Mesendoderm (in vitro differentiated cells): ENCODE measurements at regions not wholly inside any gene's neighbourhood (a gene's known extent, or its start where the extent isn't known, plus 50 kb on each side); places are given as distances from the start of the nearest gene placed in this dataset.

Experiments used
- DNase-seq: peaks from one replicate; pipeline ENCODE4 v3.0.0; 2013
- H2AK5ac ChIP-seq: 2 replicates; pipeline ENCODE4 v1.6.1; 2013; ENCODE audit warnings: low read length, inconsistent platforms
- H2BK120ac ChIP-seq: 2 replicates; pipeline ENCODE4 v1.6.1; 2013; ENCODE audit warnings: low read depth, mild to moderate bottlenecking, low read length, moderate library complexity, mixed read lengths
- H2BK15ac ChIP-seq: replicated peaks from 2 replicates; pipeline ENCODE4 v1.6.1; 2013; ENCODE audit warnings: low read depth, mild to moderate bottlenecking, moderate library complexity
- H2BK5ac ChIP-seq: 2 replicates; pipeline ENCODE4 v1.6.1; 2013; ENCODE audit warnings: low read length, inconsistent platforms
- H3K18ac ChIP-seq: 2 replicates; pipeline ENCODE4 v1.6.1; 2013; ENCODE audit warnings: mild to moderate bottlenecking, low read length, mixed read lengths
- H3K23ac ChIP-seq: one replicate; pipeline ENCODE4 v1.6.1; 2013; ENCODE audit warnings: low read length
- H3K27ac ChIP-seq: 2 replicates; pipeline ENCODE4 v1.5.1; 2013; ENCODE audit warnings: low read depth, mild to moderate bottlenecking, inconsistent platforms, low read length, moderate library complexity
- H3K27me3 ChIP-seq: 2 replicates; pipeline ENCODE4 v1.6.1; 2013; ENCODE audit warnings: low read length, control low read depth, mild to moderate bottlenecking, inconsistent platforms; ENCODE audit not compliant: insufficient read depth, poor library complexity
- H3K36me3 ChIP-seq: 2 replicates; pipeline ENCODE4 v1.6.1; 2013; ENCODE audit warnings: low read length, inconsistent platforms; ENCODE audit not compliant: control insufficient read depth, insufficient read depth
- H3K4ac ChIP-seq: one replicate; pipeline ENCODE4 v1.6.1; 2013; ENCODE audit warnings: low read depth, mild to moderate bottlenecking, low read length, moderate library complexity
- H3K4me1 ChIP-seq: 2 replicates; pipeline ENCODE4 v1.6.1; 2013; ENCODE audit warnings: low read depth, low read length, inconsistent platforms; ENCODE audit not compliant: control insufficient read depth
- H3K4me2 ChIP-seq: 2 replicates; pipeline ENCODE4 v1.6.1; 2013; ENCODE audit warnings: low read length
- H3K4me3 ChIP-seq: 2 replicates; pipeline ENCODE4 v1.5.1; 2013; ENCODE audit warnings: mild to moderate bottlenecking, low read length
- H3K56ac ChIP-seq: one replicate; pipeline ENCODE4 v1.6.1; 2013; ENCODE audit warnings: low read length
- H3K79me1 ChIP-seq: 2 replicates; pipeline ENCODE4 v1.6.1; 2013; ENCODE audit warnings: low read length, inconsistent platforms
- H3K79me2 ChIP-seq: 2 replicates; pipeline ENCODE4 v1.6.1; 2013; ENCODE audit warnings: mild to moderate bottlenecking, low read length; ENCODE audit not compliant: control insufficient read depth, insufficient read depth
- H3K9ac ChIP-seq: 2 replicates; pipeline ENCODE4 v1.6.1; 2013; ENCODE audit warnings: low read length, inconsistent platforms
- H4K5ac ChIP-seq: one replicate; pipeline ENCODE4 v1.6.1; 2013; ENCODE audit warnings: low read length
- H4K8ac ChIP-seq: one replicate; pipeline ENCODE4 v1.6.1; 2013; ENCODE audit warnings: low read depth, mild to moderate bottlenecking, control low read depth, low read length, moderate library complexity
- WGBS: extraction: QIAGEN DNeasy Blood & Tissue Kit; methylation state at CpG from one replicate; pipeline ENCODE4 v1.1.7; 2013; ENCODE audit warnings: low lambda C conversion rate, missing lambda C conversion rate; ENCODE audit not compliant: insufficient coverage; ENCODE audit errors: extremely low coverage; 5-methylcytosine and 5-hydroxymethylcytosine counted together

GRCh38 chr5:153321478-153321877 lies 169.0 kb upstream of the GRIA1 start:
- no peak overlapping the region for H3K4me3 ChIP-seq
- no peak overlapping the region for H4K5ac ChIP-seq
- no peak overlapping the region for H3K18ac ChIP-seq
- H2BK120ac ChIP-seq = no peak overlapping the region
- H3K27me3 ChIP-seq = no peaks in the 10 kb centered on the region
- no peak overlapping the region for H3K9ac ChIP-seq
- WGBS = no CpG with 5 or more reads among the region's 1 CpG
- H3K4ac ChIP-seq = no peak overlapping the region
- H2AK5ac ChIP-seq = no peak overlapping the region
- no peak overlapping the region for H3K27ac ChIP-seq
- H3K56ac ChIP-seq = no peak overlapping the region
- no peaks in the 10 kb centered on the region for H3K4me1 ChIP-seq
- no peak overlapping the region for H3K4me2 ChIP-seq
- H3K79me2 ChIP-seq = no peaks in the 10 kb centered on the region
- no peak overlapping the region for H3K23ac ChIP-seq
- no peak for DNase-seq
- H2BK5ac ChIP-seq = no peak overlapping the region
- no peak overlapping the region for H4K8ac ChIP-seq
- H2BK15ac ChIP-seq = no peak overlapping the region
- no peaks in the 10 kb centered on the region for H3K79me1 ChIP-seq
- H3K36me3 ChIP-seq = no peaks in the 10 kb centered on the region

GRCh38 chr5:153340139-153340538 lies 150.3 kb upstream of the GRIA1 start:
- H2BK15ac ChIP-seq = no peak overlapping the region
- WGBS = no CpG with 5 or more reads among the region's 3 CpGs
- no peak overlapping the region for H2BK120ac ChIP-seq
- H2BK5ac ChIP-seq = no peak overlapping the region
- no peak overlapping the region for H3K18ac ChIP-seq
- H3K4me1 ChIP-seq = no peaks in the 10 kb centered on the region
- H4K5ac ChIP-seq = no peak overlapping the region
- H3K79me2 ChIP-seq = no peaks in the 10 kb centered on the region
- no peak overlapping the region for H3K9ac ChIP-seq
- no peak overlapping the region for H3K4me3 ChIP-seq
- H3K27ac ChIP-seq = no peak overlapping the region
- H3K56ac ChIP-seq = no peak overlapping the region
- no peak overlapping the region for H2AK5ac ChIP-seq
- no peaks in the 10 kb centered on the region for H3K36me3 ChIP-seq
- no peak overlapping the region for H3K4ac ChIP-seq
- H3K27me3 ChIP-seq = no peaks in the 10 kb centered on the region
- no peak overlapping the region for H3K23ac ChIP-seq
- no peaks in the 10 kb centered on the region for H3K79me1 ChIP-seq
- H4K8ac ChIP-seq = no peak overlapping the region
- DNase-seq = no peak
- no peak overlapping the region for H3K4me2 ChIP-seq

GRCh38 chr5:153340738-153341137 lies 149.7 kb upstream of the GRIA1 start:
- Histone ChIP-seq H3K4me3 (no peak overlapping the region), H3K27ac (no peak overlapping the region), H2BK15ac (no peak overlapping the region), H3K9ac (no peak overlapping the region), H3K79me2 (no peaks in the 10 kb centered on the region), H4K8ac (no peak overlapping the region), H3K56ac (no peak overlapping the region), H2AK5ac (no peak overlapping the region), H3K4me2 (no peak overlapping the region), H2BK5ac (no peak overlapping the region), H3K4ac (no peak overlapping the region), H3K27me3 (no peaks in the 10 kb centered on the region), H3K79me1 (no peaks in the 10 kb centered on the region), H3K4me1 (no peaks in the 10 kb centered on the region), H4K5ac (no peak overlapping the region), H3K23ac (no peak overlapping the region), H3K36me3 (no peaks in the 10 kb centered on the region), H2BK120ac (no peak overlapping the region), H3K18ac (no peak overlapping the region)
- WGBS = no CpG with 5 or more reads among the region's 1 CpG
- no peak for DNase-seq

DNA sequence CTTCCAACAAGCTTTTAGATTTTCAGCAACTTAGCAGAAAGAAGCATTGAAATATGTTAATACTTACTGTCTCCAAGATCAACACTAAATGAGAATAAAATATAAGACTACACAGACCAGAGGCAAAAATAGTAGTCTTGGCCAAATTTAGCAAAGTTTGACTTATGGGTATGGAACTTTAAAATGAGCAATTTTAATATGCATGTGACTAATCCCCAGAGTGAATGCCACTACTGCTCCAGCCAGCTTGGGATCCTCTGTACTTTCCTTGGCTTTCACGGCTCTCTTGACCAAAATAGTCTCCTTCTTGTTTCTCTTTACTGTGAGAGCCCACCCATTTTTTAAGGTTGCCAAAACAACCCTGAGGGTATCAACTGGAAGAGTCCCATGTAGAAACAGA lies 148.0 kb upstream of the GRIA1 start:
- no CpG with 5 or more reads among the region's 1 CpG for WGBS
- no peaks in the 10 kb centered on the region for H3K27me3 ChIP-seq
- no peak overlapping the region for H3K18ac ChIP-seq
- no peak overlapping the region for H2BK5ac ChIP-seq
- no peak overlapping the region for H3K4me2 ChIP-seq
- H3K36me3 ChIP-seq = no peaks in the 10 kb centered on the region
- no peak overlapping the region for H4K5ac ChIP-seq
- no peaks in the 10 kb centered on the region for H3K79me2 ChIP-seq
- no peak overlapping the region for H3K4me3 ChIP-seq
- H3K27ac ChIP-seq = no peak overlapping the region
- no peaks in the 10 kb centered on the region for H3K4me1 ChIP-seq
- no peak for DNase-seq
- H3K9ac ChIP-seq = no peak overlapping the region
- no peak overlapping the region for H2BK120ac ChIP-seq
- no peaks in the 10 kb centered on the region for H3K79me1 ChIP-seq
- no peak overlapping the region for H3K4ac ChIP-seq
- no peak overlapping the region for H4K8ac ChIP-seq
- H3K56ac ChIP-seq = no peak overlapping the region
- H2AK5ac ChIP-seq = no peak overlapping the region
- no peak overlapping the region for H2BK15ac ChIP-seq
- H3K23ac ChIP-seq = no peak overlapping the region

DNA sequence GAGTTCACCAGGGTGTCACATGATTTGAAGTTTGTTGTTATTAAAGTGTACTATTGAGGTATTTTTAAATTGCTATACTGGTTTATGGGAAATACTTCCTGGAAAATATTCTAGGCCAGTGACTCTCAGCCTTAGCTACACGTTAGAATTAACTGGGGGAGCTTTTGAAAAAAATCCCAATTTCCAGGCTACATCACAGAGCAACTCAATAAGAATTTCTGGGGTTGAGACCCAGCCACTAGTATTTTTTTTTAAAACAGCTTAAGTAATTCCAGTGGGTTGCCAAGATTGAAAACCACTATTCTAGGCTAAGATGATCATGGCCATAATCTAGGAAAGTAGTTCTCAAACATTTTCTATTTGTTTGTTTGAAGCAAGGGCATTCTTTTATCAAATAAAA lies 142.9 kb upstream of the GRIA1 start:
- Histone ChIP-seq H3K36me3 (no peaks in the 10 kb centered on the region), H2BK5ac (no peak overlapping the region), H3K79me1 (no peaks in the 10 kb centered on the region), H3K56ac (no peak overlapping the region), H3K23ac (no peak overlapping the region), H3K27me3 (no peaks in the 10 kb centered on the region), H3K4me3 (no peak overlapping the region), H4K5ac (no peak overlapping the region), H2BK120ac (no peak overlapping the region), H3K4me2 (no peak overlapping the region), H4K8ac (no peak overlapping the region), H3K79me2 (no peaks in the 10 kb centered on the region), H2BK15ac (no peak overlapping the region), H2AK5ac (no peak overlapping the region), H3K27ac (no peak overlapping the region), H3K18ac (no peak overlapping the region), H3K4me1 (peaks cover 5% of the 10 kb centered on the region), H3K9ac (no peak overlapping the region), H3K4ac (no peak overlapping the region)
- no CpG with 5 or more reads among the region's 1 CpG for WGBS
- DNase-seq = no peak

GRCh38 chr5:153350175-153350883 lies 140.1 kb upstream of the GRIA1 start:
- no CpG with 5 or more reads among the region's 5 CpGs for WGBS
- H3K27me3 ChIP-seq = no peaks in the 10 kb centered on the region
- no peak overlapping the region for H2BK15ac ChIP-seq
- peak; percentile 31 for DNase-seq
- H3K9ac ChIP-seq = no peak overlapping the region
- H4K8ac ChIP-seq = no peak overlapping the region
- no peaks in the 10 kb centered on the region for H3K79me1 ChIP-seq
- no peak overlapping the region for H3K56ac ChIP-seq
- H2BK5ac ChIP-seq = no peak overlapping the region
- H2BK120ac ChIP-seq = no peak overlapping the region
- no peak overlapping the region for H3K4me3 ChIP-seq
- no peak overlapping the region for H4K5ac ChIP-seq
- H3K4me1 ChIP-seq = peaks cover 5% of the 10 kb centered on the region
- no peak overlapping the region for H3K18ac ChIP-seq
- no peak overlapping the region for H3K23ac ChIP-seq
- no peak overlapping the region for H2AK5ac ChIP-seq
- no peak overlapping the region for H3K27ac ChIP-seq
- no peak overlapping the region for H3K4me2 ChIP-seq
- no peaks in the 10 kb centered on the region for H3K79me2 ChIP-seq
- H3K4ac ChIP-seq = no peak overlapping the region
- H3K36me3 ChIP-seq = no peaks in the 10 kb centered on the region
